HFF-Myc (cell line): ENCODE measurements at regions not wholly inside any gene's neighbourhood (a gene's known extent, or its start where the extent isn't known, plus 50 kb on each side); places are given as distances from the start of the nearest gene placed in this dataset.

Source experiments
- DNase-seq: peaks from one replicate; pipeline ENCODE4 v3.0.0-alpha.2; 2011; ENCODE audit warnings: low read depth; ENCODE audit errors: extremely low read depth
- H3K4me3 ChIP-seq: replicated peaks from 2 replicates; pipeline ENCODE4 v1.5.1; 2011; ENCODE audit warnings: low read depth, mild to moderate bottlenecking, control low read depth, low read length
- CTCF ChIP-seq: IDR thresholded peaks from 2 replicates; pipeline ENCODE4 v1.5.1; 2012; ENCODE audit warnings: mild to moderate bottlenecking, low read depth, low read length, control low read depth; ENCODE audit errors: missing control alignments

GRCh38 chr6:14767226-14767625 lies 478.6 kb upstream of the JARID2 start:
- no peak for DNase-seq
- TF ChIP-seq CTCF: no peak
- H3K4me3 ChIP-seq: no peak overlapping the region

- no peak for DNase-seq
- no peak for TF ChIP-seq CTCF
- no peak overlapping the region for H3K4me3 ChIP-seq
These were observed 475.8 kb upstream of the JARID2 start for GRCh38 chr6:14770040-14770439.

- TF ChIP-seq CTCF: no peak
- peak; percentile 53 for DNase-seq
- H3K4me3 ChIP-seq: no peak overlapping the region
These were observed 475.3 kb upstream of the JARID2 start for GRCh38 chr6:14770572-14770971.

GRCh38 chr6:14771016-14771415 lies 474.9 kb upstream of the JARID2 start:
- TF ChIP-seq CTCF: no peak
- DNase-seq: no peak
- H3K4me3 ChIP-seq: no peak overlapping the region

- no peak overlapping the region for H3K4me3 ChIP-seq
- no peak for TF ChIP-seq CTCF
- no peak for DNase-seq
These were observed 473.7 kb upstream of the JARID2 start for GRCh38 chr6:14772188-14772587.

- TF ChIP-seq CTCF: no peak
- DNase-seq: no peak
- H3K4me3 ChIP-seq: no peak overlapping the region
These were observed 470.3 kb upstream of the JARID2 start for GRCh38 chr6:14775528-14775927.

- DNase-seq: no peak
- H3K4me3 ChIP-seq: no peak overlapping the region
- TF ChIP-seq CTCF: no peak
These were observed 469.6 kb upstream of the JARID2 start for GRCh38 chr6:14776307-14776706.
